ENCODE measurements at regions not wholly inside any gene's neighbourhood (a gene's known extent, or its start where the extent isn't known, plus 50 kb on each side); places are given as distances from the start of the nearest gene placed in this dataset.

DNA sequence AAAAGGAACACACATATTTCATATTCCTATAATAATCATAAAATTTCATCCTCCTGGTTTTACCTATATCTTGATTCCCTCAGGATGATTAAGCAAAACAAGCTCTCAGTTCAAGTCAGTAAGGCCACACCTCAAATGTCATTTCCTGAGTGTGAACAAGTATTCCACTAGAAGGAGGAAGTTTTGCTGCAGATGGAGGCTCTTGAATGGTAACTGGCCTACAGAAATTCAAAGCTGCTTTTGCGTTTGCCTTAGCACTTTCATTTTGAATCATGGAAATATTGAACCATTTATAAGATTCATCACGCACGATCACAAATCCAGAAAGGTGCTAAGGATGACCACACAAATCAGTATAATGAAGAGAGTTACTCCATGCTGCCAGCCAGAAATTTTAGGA, 254.4 kb upstream of the CXXC4 start:
- 76 to 87% (median 84%) methylated on average over 3 of the region's 3 CpGs for WGBS, 4 donors
- no peak overlapping the region for H3K4me3 ChIP-seq
- H3K27ac ChIP-seq: no peak overlapping the region
- no peaks in the 10 kb centered on the region for H3K27me3 ChIP-seq
- H3K9me3 ChIP-seq (replicated peaks in 1 of 3): no peaks in the 10 kb centered on the region
- peaks cover 0 to 6% of the 10 kb centered on the region in 2 donors for H3K4me1 ChIP-seq (replicated peaks in 1 of 2)
- TF ChIP-seq CTCF (IDR thresholded peaks at IDR 0.05) (no peak), POLR2A (IDR thresholded peaks at IDR 0.05) (no peak)
- no peaks in the 10 kb centered on the region for H3K36me3 ChIP-seq (replicated peaks in 1 of 2)
- no peak for DNase-seq
- intact Hi-C loops (cut with DNase I): no loop called here

- H3K4me3 ChIP-seq: no peak overlapping the region
- WGBS, 4 donors: 81 to 91% (median 88%) methylated on average over 2 of the region's 2 CpGs
- intact Hi-C loops (cut with DNase I): no loop called here
- no peaks in the 10 kb centered on the region for H3K9me3 ChIP-seq (replicated peaks in 1 of 3)
- no peaks in the 10 kb centered on the region for H3K36me3 ChIP-seq (replicated peaks in 1 of 2)
- H3K27me3 ChIP-seq: no peaks in the 10 kb centered on the region
- peaks cover 0 to 6% of the 10 kb centered on the region in 2 donors for H3K4me1 ChIP-seq (replicated peaks in 1 of 2)
- no peak for TF ChIP-seq CTCF (IDR thresholded peaks at IDR 0.05)
- no peak for TF ChIP-seq POLR2A (IDR thresholded peaks at IDR 0.05)
- no peak overlapping the region for H3K27ac ChIP-seq
- DNase-seq: no peak
These were observed 255.3 kb upstream of the CXXC4 start for GRCh38 chr4:104750008-104750407.

- Histone ChIP-seq H3K9me3 (replicated peaks in 1 of 3) (no peaks in the 10 kb centered on the region), H3K27me3 (no peaks in the 10 kb centered on the region), H3K4me3 (no peak overlapping the region), H3K4me1 (replicated peaks in 1 of 2) (peaks cover 0 to 6% of the 10 kb centered on the region in 2 donors), H3K36me3 (replicated peaks in 1 of 2) (no peaks in the 10 kb centered on the region), H3K27ac (no peak overlapping the region)
- no peak for TF ChIP-seq POLR2A (IDR thresholded peaks at IDR 0.05)
- TF ChIP-seq CTCF (IDR thresholded peaks at IDR 0.05): no peak
- intact Hi-C loops (cut with DNase I): no loop called here
- WGBS, 4 donors: 92 to 97% (median 95%) methylated on average over 2 of the region's 2 CpGs
- no peak for DNase-seq
These were observed 256.8 kb upstream of the CXXC4 start for GRCh38 chr4:104751468-104751867.

DNA sequence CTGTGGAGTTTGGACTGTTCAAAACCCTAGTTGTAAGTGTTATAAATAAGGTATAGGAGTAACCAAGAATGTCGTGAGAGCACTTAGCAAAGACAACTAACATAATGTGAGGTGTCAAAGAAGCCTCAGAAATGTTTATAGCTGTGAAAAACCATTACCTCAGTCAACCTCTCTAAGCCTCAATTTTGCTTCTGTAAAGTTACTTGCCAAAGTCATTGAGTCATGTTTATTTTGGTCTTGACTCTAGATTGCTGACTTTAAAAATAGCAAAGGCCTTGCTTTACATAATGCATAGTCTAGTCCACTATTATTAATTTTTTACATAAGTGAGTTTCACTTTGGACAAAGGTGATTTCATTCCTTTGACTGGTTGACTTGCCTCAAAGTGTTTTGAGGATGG, 257.6 kb upstream of the CXXC4 start:
- intact Hi-C loops (cut with DNase I): no loop called here
- H3K4me3 ChIP-seq: no peak overlapping the region
- H3K36me3 ChIP-seq (replicated peaks in 1 of 2): no peaks in the 10 kb centered on the region
- no peak for TF ChIP-seq CTCF (IDR thresholded peaks at IDR 0.05)
- TF ChIP-seq POLR2A (IDR thresholded peaks at IDR 0.05): no peak
- H3K27me3 ChIP-seq: no peaks in the 10 kb centered on the region
- H3K27ac ChIP-seq: no peak overlapping the region
- WGBS, 4 donors: 45 to 63% (median 59%) methylated on average over 1 of the region's 1 CpG
- peaks cover 0 to 6% of the 10 kb centered on the region in 2 donors for H3K4me1 ChIP-seq (replicated peaks in 1 of 2)
- H3K9me3 ChIP-seq (replicated peaks in 1 of 3): no peaks in the 10 kb centered on the region
- DNase-seq: no peak

Measured in adrenal gland (tissue), 9 donors.